GM18505 (cell line): ENCODE measurements at regions not wholly inside any gene's neighbourhood (a gene's known extent, or its start where the extent isn't known, plus 50 kb on each side); places are given as distances from the start of the nearest gene placed in this dataset.

Source experiments
- ATAC-seq: cut with Tn5 transposase; IDR thresholded peaks from one replicate; pipeline ENCODE4 v1.9.1; 2021; ENCODE audit not compliant: unreplicated experiment
- POLR2A ChIP-seq: IDR thresholded peaks from 4 replicates; pipeline ENCODE4 v1.6.1; 2011; ENCODE audit warnings: borderline replicate concordance; ENCODE audit not compliant: insufficient read depth, insufficient read length; ENCODE audit errors: extremely low read depth

DNA sequence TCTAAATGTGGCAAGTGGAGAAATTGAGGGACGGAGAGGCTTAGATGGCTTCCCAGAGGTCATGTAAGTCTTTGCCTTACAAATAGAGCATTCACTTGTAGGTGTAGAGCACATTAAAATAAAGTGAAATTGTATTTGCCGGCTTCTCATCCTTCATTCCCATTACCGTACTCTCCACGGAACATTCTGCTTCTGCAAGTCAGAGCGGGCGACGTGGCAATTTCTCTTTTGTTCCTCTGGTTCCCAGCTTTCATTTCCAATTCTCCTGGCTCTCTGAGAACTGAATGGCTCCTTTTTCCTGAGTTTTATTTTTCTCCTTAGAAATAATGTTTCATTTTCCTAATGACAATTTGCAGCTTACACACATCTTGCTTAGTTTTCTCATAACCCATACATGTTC, 51.3 kb upstream of the PFKP start:
- TF ChIP-seq POLR2A, result no peak
- no peak for ATAC-seq

DNA sequence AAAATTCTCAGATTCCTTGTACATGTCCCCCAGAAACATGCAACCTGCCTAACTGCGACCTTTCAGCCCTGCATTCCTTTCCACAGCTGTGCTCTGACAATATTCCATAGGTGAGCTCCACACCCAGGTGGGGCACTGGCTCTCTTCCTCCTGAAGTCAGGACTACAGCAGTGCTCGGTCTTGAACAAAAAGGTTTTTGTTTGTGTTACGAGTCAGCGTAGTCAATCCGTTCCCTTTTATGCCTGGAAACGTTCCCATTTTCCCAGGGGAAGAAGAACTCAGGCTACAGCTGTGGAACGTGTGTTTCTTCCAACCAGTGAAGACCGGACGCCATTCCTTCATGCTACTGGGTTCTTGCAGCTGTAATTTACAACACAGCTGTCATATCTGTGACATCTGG, 52.4 kb upstream of the PFKP start:
- no peak for ATAC-seq
- TF ChIP-seq POLR2A, result no peak

DNA sequence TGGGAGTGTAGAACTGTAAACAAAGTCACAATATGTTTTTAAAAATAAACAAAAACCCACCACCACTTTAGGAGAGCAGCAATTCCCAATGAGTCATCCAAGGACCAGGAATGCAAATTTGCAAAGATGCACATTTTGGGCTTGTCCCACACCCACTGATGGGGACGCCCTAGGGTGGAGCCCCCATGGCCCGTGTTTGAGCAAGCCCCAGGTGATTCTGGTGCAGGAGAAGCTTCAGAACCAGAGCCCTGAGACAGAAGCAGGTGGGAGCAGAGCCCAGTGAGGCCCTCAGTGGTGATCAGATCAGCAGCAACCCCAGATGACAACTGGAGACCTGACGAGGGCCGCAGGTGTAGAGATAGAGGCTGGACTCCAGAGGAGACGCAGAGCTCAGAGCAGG, 55.1 kb upstream of the PFKP start:
- ATAC-seq, result no peak
- no peak for TF ChIP-seq POLR2A

DNA sequence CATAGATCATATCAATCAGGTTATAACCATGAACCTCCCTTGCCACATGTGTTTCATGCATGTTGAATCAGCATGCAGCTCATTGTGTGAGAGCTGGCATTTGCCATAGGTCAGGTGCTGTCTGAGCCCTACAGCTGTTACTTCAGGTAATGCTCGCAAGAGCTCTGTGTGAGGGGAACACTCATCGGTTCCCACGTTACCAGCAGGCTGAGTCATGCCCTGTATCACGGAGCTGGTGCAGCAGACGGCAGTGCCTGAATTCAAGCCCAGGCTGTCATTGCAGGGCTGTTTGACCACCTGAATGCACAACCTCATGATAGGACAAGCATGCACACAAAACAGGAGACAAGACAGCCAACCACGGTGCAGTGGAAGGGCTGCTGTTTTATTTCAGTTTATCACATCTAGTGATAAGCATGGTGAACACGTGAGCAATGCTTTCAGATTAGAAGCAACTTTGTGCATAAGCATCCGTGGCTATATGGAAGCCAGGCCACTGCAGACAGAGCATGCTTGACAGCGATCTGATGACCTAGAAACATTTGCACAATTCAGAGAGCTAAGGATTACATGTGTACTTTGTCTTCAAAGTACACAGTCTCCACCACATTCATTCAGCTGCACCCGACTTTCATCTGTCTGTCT, 56.4 kb upstream of the PFKP start:
- TF ChIP-seq POLR2A, result no peak
- ATAC-seq, result no peak

DNA sequence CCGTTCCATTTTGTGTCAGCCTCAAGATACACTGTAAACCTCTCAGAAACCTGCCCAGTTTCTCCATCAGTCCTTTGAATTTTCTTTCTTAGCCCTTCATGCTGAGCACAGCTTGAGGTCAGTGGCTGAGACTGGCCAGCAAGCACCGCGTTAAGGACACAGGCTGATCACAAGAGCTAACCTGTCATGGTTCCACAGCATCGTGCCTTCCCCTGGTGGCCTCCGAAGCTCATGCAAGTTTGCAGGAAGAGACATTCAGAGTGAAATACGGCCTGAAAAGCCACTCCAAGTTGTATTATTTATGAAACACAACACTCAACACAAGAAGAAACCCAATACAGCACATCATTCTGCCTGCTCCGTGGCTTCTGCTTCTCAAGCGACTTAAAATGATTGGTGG, 57.0 kb upstream of the PFKP start:
- ATAC-seq, result no peak
- TF ChIP-seq POLR2A, result no peak

DNA sequence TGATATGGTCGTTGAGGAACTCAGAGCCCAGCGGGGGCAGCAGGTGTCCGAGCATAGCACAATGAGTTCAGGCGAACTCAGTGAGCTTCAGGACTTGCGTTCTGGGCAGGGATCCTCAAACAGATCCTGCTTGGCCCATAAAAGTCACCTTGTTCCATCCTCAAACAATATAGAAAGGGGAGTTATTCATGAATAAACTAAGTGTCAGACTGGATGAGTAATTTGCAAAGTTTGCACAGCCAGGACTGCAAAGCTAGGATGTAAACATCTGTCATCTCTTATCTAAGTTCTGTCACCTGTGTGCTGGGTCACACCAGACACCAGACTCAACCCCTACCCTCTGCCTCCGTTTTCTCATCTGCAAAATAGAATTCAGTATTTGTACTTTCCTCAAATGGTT, 58.0 kb upstream of the PFKP start:
- no peak for TF ChIP-seq POLR2A

DNA sequence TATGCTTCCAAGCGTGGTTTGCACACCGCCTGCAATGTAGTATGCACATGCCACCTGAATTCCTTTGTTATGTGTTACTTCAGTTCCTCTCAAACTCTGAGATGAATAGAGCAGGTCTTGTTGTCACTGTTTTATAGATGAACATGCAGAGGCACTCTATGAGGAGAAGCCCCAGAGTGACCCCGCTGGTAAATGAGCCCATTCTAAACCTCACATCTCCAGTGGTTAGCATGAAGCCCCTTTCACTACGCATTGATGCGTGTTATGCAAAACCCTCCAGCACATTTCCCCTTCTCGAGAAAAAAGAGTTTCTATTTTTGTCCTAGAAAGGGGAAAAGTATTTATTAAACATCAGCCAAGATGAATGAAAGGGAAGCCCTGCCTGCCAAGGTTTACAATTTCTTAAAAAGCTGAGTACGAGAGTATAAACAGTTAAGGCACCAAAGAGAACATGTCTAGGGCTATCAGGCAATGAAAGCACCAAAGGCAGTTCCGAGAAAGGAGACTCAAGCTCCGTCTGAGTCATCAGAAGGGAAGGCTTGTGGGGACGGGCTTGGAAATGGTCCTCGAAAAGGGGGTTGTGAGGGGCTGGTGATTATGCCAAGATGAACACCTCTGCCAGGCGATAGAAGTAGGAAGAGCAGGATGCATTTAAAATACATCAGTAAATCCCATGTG, 58.7 kb upstream of the PFKP start:
- TF ChIP-seq POLR2A, result no peak
- ATAC-seq, result no peak

More for the DNA sequence above, 58.0 kb upstream of the PFKP start:
- no peak for ATAC-seq

DNA sequence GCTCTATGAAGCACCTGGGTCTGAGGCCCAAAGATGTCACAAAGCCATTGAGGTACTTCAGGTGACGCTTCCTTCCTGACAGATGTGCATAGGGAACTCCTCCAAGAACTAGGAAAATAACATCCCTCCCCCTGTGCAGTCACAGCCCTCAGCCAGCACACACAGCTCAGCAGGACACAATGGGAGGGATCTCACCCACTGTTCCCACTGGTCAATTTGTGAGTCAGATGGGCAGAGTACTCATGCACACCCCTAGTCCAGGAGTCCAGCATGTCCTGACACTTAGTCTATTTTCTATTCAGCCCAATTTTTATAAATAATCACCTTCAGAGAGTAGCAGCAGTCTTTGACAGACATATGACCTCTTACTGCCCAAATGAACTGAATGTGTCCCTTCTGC, 60.7 kb upstream of the PFKP start:
- ATAC-seq, result no peak
- no peak for TF ChIP-seq POLR2A

DNA sequence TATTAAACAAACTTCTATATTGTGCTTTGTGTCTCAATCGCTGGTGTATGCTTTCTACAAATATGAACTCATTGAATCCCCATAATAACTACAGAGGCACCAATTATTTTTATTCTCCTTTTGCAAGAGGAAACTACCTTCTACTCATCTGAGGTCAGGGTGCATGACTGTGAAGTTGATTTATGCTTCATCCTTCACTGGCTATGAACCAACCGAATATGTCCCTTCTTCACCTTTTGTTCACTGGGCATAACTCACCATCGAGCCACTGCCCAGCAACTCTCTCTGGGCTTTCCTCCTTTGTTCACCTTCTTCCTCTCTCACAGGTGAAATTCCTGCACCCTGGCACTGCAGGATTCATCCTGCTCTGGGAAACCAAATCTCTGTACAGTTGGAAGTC, 61.3 kb upstream of the PFKP start:
- no peak for TF ChIP-seq POLR2A
- ATAC-seq, result no peak

DNA sequence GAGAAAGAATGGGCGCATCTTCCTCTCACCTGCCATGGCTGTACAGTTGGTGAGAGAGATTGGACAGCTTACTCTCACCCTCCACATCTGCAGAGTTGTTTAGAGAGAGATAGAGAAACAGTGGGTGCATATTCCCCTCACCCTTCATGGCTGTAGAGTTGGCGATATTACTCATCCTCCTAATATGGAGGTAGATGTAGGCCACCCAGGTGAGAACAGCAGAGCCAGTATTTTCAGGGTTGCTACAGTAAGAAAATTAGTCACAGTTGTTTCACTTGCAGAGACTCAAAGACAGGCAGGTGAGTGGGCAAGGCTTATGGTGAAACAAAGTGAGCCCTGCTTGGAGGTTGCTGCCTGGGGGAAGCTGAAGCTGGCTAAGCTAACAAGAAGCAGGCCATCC, 65.0 kb upstream of the PFKP start:
- ATAC-seq, result no peak
- no peak for TF ChIP-seq POLR2A

DNA sequence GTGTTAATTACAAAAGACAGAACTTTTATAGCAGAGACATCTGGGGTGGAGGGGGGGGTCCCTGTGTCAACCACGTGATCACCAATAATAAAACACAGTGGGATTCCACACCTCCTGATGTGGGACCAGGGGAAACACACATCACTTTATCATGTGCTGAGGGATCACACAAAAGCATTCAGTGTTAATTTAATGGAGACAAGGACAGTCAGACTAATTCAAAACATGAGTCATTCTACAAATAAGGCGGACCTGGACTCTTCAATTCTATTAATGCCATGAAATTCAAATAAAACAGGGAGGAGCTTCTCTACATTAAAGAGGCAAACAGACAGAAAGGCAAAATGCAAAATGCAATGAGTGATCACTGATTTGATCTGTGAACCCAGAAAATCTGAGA, 67.3 kb upstream of the PFKP start:
- no peak for TF ChIP-seq POLR2A
- no peak for ATAC-seq

DNA sequence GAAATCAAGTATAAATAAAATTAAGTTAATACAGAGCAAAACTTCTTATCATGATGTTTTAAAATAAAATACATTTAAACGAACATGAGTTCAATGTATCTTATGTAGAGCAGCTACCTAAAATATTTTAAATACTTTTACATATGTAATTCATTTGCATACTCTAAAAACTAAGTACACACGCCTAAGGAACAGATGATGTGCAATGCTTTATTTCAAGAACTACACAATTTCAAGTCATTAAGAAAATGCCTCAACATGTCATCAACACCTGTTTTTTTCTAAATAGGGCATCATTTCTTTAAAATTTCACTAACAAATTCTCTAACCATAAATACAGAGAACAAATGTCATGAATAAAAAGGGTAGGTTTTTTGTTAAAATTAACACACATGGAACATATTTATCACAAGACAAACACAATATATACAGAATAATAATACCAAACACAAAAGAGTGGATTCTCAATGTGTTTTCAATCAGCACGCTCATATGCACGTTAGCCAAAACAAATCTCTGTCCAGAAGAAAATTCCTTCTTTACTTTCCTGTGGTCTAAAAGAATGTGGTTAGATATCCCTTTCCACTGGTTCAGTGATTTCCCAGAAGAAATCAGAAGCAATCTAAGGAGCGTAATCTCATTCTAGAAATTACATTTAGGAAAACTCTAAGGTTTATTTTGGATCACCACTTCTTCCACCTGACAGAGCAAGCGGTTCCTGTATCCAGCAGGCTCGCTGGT, 73.0 kb upstream of the PFKP start:
- TF ChIP-seq POLR2A, result no peak
- ATAC-seq, result no peak

DNA sequence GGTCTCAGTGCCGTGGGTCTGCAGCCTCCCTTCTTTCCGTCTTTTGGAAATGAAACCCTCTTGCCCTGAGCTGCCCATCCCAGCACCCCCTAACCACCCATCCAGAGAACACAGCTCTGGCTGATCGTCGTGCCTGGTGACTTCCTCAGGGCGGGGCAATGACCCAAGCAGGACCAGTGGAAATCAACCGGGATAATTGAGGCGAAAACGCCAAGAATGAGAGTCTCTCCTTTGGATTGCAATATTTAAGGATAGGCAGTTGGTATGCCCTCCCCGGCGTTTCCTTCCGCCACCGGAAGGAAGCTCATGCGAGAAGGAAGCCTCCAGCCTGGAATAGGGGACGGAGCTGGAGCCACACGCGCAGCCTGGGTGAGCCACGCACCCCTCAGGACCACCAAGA, 73.7 kb upstream of the PFKP start:
- no peak for ATAC-seq
- TF ChIP-seq POLR2A, result no peak
